NCI-H1092 (cell line): ENCODE measurements at regions not wholly inside any gene's neighbourhood (a gene's known extent, or its start where the extent isn't known, plus 50 kb on each side); places are given as distances from the start of the nearest gene placed in this dataset.
"Not testable (repeated sequence)": the region's sequence is repeated elsewhere in the genome, so short reads cannot be mapped to it uniquely, and the experiment has no call there.

Source experiments
- DNase-seq: peaks from one replicate; lab custom pipeline; 2025; lab: John Stamatoyannopoulos, UW

- no peak for DNase-seq
Measured at GRCh38 chr10:57186201-57186600, 825.1 kb upstream of the ZWINT start.

GRCh38 chr10:57169597-57169996 lies 808.5 kb upstream of the ZWINT start:
- DNase-seq: no peak

GRCh38 chr10:57168611-57169240 lies 807.7 kb upstream of the ZWINT start:
- DNase-seq: no peak

GRCh38 chr10:57165671-57166070 lies 804.6 kb upstream of the ZWINT start:
- no peak for DNase-seq

- no peak for DNase-seq
Measured at GRCh38 chr10:57162231-57162630, 801.2 kb upstream of the ZWINT start.

- DNase-seq: no peak
Measured at GRCh38 chr10:57161157-57161556, 800.1 kb upstream of the ZWINT start.

- DNase-seq: no peak
Measured at GRCh38 chr10:57145548-57145947, 784.5 kb upstream of the ZWINT start.

- DNase-seq: no peak
Measured at GRCh38 chr10:57142925-57143576, 782.0 kb upstream of the ZWINT start.

- DNase-seq: no peak
Measured at GRCh38 chr10:57141708-57142107, 780.6 kb upstream of the ZWINT start.

- DNase-seq: no peak
Measured at GRCh38 chr10:57119684-57120083, 758.6 kb upstream of the ZWINT start.

GRCh38 chr10:57113545-57113944 lies 752.5 kb upstream of the ZWINT start:
- no peak for DNase-seq

GRCh38 chr10:57102236-57102635 lies 741.2 kb upstream of the ZWINT start:
- no peak for DNase-seq

GRCh38 chr10:57098146-57098545 lies 737.1 kb upstream of the ZWINT start:
- no peak for DNase-seq

GRCh38 chr10:57096044-57096443 lies 735.0 kb upstream of the ZWINT start:
- DNase-seq: no peak

- no peak for DNase-seq
Measured at GRCh38 chr10:57094965-57095364, 733.9 kb upstream of the ZWINT start.

GRCh38 chr10:57094083-57094482 lies 733.0 kb upstream of the ZWINT start:
- DNase-seq: no peak

GRCh38 chr10:57053530-57053929 lies 692.5 kb upstream of the ZWINT start:
- DNase-seq: no peak

- no peak for DNase-seq
Measured at GRCh38 chr10:57049096-57049495, 688.0 kb upstream of the ZWINT start.

GRCh38 chr10:57038531-57038930 lies 677.5 kb upstream of the ZWINT start:
- DNase-seq: no peak

GRCh38 chr10:57035310-57035709 lies 674.3 kb upstream of the ZWINT start:
- DNase-seq: no peak

GRCh38 chr10:57032301-57032700 lies 671.2 kb upstream of the ZWINT start:
- not testable (repeated sequence) for DNase-seq

- DNase-seq: no peak
Measured at GRCh38 chr10:57031346-57031745, 670.3 kb upstream of the ZWINT start.

- DNase-seq: no peak
Measured at GRCh38 chr10:57026307-57026706, 665.2 kb upstream of the ZWINT start.

- DNase-seq: no peak
Measured at GRCh38 chr10:57023626-57024025, 662.6 kb upstream of the ZWINT start.
